ENCODE measurements at regions not wholly inside any gene's neighbourhood (a gene's known extent, or its start where the extent isn't known, plus 50 kb on each side); places are given as distances from the start of the nearest gene placed in this dataset.
A peak's percentile ranks its signal among the peaks of the same experiment; 100 is the strongest.
"Not testable (repeated sequence)": the region's sequence is repeated elsewhere in the genome, so short reads cannot be mapped to it uniquely, and the experiment has no call there.

DNA sequence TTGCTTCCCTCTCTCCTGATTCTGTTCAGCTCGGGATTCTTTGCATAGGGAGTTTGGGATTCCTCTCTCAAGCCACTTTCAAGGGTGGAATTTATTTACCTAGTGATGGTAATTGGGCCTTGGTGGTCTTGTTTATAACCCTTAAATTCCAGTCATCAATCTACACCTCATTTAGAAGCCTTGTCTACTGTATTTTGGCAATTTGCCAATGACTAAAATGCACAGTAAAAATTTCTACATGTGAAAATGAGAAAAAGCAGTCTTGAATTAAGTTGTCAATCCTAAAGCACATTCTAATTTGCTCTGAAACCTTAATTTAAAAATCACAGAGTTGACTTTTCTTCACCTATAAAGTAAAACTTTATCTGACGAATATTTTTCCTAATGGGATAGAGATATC lies 749.2 kb upstream of the CRIM1 start:
- no peak for DNase-seq (ENCODE audit: extremely low read depth, low read depth, low spot score)

DNA sequence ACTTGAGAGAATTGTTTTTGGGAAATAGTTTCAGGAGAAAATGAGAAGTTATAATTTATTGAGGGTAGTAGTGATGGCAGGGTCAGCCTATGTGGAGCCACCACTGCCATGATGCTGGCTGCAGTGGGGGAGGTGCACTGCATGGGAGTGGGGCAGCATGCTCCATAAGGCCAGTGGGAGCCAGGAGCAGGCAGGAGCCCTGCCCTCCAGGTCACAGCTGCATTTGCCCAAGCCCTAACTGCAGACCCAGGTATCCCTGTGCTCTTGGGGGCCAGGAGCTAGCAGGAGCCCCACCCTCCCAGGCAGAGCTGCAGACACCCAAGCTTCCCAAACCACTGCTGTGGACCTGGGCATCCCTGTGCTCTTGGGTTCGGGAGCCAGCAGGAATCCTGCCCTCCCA lies 757.3 kb upstream of the CRIM1 start:
- DNase-seq (ENCODE audit: extremely low read depth, low read depth, low spot score): no peak

DNA sequence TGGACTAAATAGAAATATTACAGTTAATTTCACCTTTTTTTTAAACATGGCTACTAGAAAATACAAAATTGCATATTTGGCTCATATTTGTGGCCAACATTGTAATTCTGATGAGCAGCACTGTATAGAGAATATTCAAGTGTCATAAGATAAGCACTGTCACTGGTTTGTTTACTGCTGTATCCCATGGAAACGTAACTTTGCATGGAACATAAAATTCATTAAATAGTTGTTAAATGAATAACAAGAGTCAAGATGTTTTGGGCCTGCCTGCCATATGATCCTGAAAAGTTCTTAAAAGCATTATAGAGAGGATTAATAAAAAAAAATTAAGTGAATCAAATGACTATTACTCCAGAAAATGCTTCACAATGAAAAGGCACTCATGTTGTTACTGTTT lies 763.7 kb upstream of the CRIM1 start:
- no peak for DNase-seq (ENCODE audit: extremely low read depth, low read depth, low spot score)

DNA sequence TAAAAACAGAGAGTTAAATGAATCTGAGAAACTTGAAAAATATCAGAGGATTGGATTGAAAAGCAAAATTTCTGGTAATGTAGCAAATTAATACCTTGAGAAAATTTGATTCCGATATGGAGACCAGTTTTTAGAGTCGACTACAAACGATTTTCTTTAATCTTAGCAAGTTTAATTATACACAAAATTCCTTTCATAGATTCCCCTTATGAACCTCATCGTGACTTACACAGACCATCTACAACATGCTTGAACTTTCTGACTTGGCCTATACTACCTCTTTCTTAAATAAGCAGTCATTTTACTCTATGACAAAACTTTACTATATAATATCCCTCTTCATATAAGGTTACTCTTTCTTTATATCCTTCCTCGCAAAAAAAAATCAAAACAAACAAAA lies 769.6 kb upstream of the CRIM1 start:
- DNase-seq (ENCODE audit: extremely low read depth, low read depth, low spot score): no peak

DNA sequence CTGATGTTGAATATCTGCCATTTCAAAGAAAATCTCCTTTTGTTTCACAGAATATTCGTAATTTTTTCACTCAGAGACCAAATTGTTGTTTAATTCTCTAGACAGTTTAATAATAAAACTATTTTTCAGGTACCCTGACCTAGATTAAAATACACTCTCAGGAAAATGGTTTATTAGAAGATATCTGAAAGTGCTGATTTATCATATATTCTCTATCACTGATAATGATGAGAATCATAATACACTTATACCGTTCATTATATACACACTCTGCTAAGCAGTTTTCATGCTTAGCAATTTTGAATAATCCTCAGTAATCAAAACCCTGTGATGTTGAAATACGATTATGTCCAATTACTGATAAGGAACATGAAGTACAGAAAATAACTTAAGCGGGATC lies 772.9 kb upstream of the CRIM1 start:
- DNase-seq (ENCODE audit: extremely low read depth, low read depth, low spot score): no peak

DNA sequence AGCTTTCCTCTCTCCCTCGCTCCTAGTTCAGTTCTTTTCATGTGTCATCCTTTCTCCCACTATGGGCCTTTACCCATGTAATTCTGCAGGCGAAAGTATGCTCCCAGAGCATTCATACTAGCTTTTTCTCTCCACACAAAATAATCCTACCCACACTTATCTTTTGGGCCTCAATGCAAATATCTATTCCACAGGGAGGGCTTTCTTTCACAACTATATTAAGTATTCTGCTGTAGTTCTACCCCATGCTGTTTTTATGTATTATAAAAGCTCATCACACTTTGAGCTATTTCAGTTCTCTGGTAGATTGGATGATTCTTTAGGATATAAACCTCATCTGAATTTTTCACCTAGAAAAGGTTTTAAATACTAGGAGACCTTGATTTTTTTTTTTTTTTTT lies 774.6 kb upstream of the CRIM1 start:
- DNase-seq (ENCODE audit: extremely low read depth, low read depth, low spot score): no peak

DNA sequence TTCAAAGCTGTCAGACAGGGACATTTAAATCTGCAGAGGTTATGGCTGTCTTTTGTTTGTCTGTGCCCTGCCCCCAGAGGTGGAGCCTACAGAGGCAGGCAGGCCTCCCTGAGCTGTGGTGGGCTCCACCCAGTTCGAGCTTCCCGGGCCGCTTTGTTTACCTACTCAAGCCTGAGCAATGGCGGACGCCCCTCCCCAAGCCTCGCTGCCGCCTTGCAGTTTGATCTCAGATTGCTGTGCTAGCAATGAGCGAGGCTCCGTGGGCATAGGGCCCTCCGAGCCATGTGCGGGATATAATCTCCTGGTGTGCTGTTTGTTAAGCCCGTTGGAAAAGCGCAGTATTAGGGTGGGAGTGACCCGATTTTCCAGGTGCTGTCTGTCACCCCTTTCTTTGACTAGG lies 787.0 kb upstream of the CRIM1 start:
- not testable (repeated sequence) for DNase-seq (ENCODE audit: extremely low read depth, low read depth, low spot score)

DNA sequence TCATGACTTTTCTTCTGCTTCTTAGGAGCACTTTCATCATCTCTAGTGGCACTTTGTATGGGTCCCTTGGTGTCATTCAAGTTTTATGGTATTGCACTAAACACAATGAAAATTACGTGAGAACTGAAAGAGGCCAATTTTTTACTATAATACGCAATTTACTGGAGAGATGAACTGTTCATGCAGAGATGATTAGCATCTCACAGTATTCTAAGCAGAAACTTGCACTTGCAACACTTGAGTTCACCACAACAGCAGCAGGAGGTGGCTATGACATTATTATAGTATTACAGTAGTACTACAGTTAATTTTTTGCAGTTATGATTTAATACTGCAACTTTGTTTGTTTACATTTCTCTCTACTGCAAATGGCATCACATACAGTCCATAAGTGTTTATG lies 793.1 kb upstream of the CRIM1 start:
- DNase-seq (ENCODE audit: extremely low read depth, low read depth, low spot score): no peak

DNA sequence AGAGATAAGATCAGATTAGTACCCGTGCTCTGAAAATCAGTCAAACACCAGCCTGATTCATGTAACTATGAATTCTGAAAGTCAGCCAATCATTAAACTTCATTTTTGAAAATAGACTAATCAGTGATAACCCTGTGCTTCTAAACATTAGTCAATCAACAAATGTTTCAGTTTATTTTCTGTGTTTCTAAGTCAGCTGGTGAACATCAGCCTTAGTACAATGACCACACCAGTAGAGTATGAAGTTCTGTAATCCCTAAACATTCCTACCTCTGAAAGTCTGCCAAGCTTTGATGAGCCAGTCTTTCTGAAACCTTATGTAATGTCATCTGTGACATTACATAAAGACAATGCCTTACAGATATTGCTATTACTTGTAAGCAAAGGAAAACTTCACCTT lies 807.4 kb upstream of the CRIM1 start:
- no peak for DNase-seq (ENCODE audit: extremely low read depth, low read depth, low spot score)

DNA sequence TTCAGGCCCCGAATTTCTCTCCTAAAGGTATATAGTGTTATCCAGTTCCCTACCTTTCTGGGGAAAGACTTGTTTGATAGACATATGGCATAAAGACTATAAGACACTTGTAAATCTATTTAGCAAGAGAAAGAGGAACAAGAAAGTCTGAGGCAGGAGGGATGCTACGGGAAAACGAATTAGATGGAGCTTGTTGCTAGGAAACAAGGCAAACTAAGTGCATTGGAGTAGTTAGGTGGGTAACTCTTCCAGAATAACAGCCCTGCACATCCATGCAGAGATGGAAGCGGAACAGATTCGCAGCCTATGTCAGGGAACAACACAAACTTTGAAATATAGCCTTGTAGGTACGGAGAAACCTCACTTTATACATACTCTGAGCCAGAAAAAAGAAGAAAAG lies 810.3 kb upstream of the CRIM1 start:
- DNase-seq (ENCODE audit: extremely low read depth, low read depth, low spot score): no peak

DNA sequence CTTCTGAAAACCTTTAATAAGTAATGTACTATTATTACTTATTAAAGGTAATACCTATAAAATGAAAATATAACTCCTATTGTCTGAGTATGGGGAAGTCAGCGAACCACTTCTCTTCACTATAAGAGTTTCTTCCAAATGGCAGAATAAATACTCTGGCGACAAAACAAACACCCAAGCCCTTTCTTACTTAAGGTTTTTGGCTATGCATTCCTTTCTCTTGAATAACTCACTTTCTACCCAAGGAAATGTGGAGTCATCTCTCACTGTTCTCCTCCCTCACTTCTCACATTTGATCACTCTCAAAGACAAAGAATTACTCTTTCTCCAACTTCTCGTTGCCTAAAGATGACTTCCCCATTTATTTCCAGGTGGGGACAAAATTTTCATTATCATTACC lies 816.8 kb upstream of the CRIM1 start:
- no peak for DNase-seq (ENCODE audit: extremely low read depth, low read depth, low spot score)

DNA sequence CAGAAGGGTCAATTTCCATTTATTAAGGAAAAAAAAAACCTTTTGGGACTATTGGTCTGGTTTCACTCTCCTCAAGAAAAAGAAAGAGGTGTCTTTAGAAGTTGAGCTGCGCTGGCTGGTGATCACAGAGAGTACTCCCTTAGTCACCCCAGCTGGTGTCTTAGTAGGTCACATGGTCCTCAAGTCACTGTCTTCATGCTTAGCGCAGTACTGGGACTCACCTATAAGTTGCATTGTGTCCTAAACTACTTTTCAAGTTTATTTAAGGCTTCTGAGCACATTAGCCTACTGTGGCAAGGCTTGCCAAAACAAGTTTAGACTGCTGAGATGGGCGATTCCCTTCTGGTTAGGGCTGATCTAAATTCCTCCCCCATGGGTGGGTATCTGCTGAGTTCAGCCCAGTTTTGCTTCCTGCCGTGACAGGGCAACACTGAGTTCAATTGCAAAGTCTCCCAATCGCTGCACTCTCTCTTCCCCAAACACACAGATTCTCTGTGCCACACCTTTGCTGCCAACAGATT lies 824.9 kb upstream of the CRIM1 start:
- DNase-seq (ENCODE audit: extremely low read depth, low read depth, low spot score): no peak

DNA sequence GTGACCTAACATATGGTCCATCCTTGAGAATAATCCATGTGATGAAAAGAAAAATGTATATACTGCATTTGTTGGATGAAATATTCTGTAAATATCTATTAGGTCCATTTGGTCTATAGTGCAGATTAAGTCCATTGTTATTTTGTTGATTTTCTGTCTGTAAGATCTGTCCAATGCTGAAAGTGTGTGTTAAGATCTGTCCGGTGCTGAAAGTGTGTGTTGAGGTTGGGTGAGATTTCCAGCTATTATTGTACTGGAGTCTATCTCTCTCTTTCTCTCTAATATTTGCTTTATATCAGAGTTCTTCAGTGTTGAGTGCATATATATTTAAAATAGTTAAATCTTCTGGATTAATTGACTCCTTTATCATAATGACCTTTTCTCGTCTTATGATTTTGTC lies 828.8 kb upstream of the CRIM1 start:
- DNase-seq (ENCODE audit: extremely low read depth, low read depth, low spot score): no peak

DNA sequence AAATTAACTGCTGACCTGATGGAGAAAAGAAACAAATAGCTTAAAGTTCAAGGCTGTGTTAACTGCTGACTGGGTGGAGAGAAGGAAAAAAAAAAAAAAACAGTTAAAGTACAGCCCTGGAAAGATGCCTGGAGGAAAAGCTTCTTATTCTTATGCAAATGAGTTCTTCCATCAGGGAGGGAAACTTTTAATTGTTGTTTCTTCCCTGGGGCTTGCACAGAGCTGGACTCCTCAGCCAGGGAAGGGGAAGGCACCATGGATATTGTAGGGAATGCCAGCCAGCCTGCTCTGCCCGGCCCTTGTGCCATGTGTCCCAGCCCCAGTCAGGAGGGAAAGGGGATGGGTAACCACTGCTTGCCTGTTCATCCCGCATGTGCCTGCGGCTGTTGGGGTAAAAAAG lies 833.1 kb upstream of the CRIM1 start:
- no peak for DNase-seq (ENCODE audit: extremely low read depth, low read depth, low spot score)

DNA sequence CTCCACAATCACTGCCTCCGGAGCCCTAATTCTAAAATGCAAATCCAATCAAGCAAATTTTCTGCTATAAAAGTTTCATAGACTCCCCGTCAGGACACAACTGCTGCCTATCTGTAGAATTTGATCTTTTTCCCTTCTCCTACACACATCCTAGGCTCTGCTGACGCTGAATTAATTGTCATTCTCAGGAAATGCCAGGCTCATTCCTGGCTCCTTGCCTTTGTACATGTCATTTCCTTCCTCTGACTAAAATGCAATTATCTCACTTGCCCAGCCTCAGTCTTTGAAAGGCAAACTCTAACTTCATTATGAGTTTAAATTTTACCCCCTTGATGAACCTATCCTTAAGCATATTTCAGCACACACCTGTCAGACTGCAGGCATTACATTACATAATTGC lies 844.9 kb upstream of the CRIM1 start:
- DNase-seq (ENCODE audit: extremely low read depth, low read depth, low spot score): peak; percentile 90

DNA sequence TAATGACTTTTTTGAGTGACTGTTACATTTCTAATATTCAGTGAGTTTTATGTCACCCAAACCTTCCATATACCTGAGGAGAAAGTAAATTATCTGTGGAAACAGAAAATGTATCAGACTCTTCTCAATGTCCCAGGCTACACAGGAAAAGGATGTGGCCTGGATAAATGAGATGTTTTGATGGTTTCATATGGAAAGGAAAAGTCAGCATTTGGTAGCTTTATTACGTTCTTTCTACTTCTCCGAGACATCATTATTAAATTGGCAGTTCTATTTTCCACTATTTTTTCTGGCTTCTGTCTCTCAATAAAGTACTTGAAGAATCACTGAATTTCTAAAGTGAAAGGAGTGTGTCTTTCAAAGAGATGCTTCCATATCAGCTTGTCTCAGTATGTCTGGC lies 847.0 kb upstream of the CRIM1 start:
- DNase-seq (ENCODE audit: extremely low read depth, low read depth, low spot score): no peak

DNA sequence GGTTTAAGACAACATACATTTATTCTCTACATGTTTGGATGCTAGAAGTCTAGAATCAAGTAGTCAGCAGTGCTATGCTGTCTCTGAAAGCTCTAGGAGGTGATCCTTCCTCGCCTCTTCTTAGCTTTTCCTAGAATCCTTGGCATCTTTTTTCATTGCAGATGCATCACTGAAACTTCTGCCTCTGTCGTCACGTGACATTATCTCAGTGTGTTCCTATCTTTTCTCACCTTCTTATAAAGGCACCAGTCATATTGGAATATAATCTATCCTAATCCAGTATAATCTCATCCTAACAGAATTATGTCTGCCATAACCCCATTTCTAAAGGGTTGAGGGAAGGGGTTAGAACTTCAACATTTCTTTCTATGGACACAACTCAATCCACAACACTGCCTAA lies 851.2 kb upstream of the CRIM1 start:
- DNase-seq (ENCODE audit: extremely low read depth, low read depth, low spot score): no peak

DNA sequence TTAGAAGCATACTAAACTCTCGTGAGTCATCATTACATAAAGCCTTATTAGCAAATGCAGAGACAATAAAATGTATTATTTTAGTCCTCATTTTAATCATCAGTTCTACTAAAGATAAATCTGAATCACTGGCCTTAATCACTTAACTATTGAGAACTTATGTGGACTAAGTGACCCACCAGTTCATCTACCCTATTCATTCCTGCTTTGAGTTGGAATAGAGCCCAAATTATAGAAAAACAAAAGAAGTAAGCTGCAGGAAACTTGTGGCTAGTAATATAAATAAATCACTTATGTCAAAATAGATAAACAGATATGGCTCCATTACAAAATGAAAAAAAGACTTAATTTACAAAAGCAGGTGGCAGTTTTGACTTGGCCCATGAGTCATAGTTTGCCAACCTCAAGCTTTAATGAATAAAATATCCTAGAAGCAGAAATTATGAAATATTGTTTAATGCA lies 851.8 kb upstream of the CRIM1 start:
- peak; percentile 71 for DNase-seq (ENCODE audit: extremely low read depth, low read depth, low spot score)

DNA sequence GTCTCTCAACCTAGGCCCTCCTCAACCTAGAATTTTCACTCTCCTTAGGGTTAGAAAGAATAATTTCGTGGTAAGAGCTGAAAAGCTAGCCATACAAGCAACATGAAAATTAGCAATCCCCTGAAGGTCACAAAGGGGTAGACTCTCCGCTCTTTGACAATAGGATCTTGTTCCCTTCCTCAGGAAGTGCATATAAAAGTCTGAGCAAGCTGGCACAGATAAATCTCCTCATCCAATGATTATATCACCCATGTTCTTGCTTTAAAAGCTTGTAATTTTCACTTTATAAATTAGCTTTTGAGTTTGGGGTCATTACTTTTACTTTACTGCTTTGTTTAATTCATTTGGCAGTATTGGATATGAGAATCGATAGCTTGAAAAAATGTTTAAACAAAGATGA lies 852.3 kb upstream of the CRIM1 start:
- DNase-seq (ENCODE audit: extremely low read depth, low read depth, low spot score): peak; percentile 44

DNA sequence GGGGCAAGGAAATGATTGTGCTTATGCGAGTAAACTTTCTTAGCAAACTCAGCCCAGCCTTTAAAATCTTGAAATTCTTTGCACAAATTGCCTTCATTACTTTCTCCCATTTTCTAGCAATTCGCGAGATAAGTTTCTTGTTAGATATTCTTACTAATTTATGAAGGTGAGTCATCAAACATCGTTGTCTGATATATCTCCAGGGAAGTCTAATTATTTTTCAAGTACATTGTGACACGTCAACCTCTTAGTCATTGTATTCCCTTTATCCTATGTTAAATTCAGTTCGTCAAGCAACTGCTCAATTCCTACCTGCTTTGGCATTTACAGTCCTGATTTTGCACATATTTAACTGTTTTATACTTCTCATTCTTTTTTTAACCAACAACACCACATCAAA lies 854.5 kb upstream of the CRIM1 start:
- DNase-seq (ENCODE audit: extremely low read depth, low read depth, low spot score): no peak

DNA sequence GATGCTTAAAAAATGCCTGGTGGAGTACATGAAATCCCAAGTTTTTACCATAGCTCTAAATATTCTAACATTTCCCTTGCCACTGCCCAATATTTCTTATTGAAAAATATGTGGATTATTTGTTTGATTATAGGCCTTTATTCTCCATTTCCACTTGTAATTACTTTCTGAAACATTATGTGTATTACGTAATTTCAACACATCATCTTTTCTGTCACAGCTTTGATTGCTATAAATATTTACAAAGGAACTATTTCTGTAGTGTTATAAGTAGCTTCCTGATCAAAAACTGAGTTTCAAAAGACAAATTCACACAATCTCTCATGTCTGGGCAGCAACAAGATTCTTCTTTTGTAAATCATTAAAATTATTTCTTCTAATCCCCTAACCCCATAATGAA lies 859.6 kb upstream of the CRIM1 start:
- no peak for DNase-seq (ENCODE audit: extremely low read depth, low read depth, low spot score)

DNA sequence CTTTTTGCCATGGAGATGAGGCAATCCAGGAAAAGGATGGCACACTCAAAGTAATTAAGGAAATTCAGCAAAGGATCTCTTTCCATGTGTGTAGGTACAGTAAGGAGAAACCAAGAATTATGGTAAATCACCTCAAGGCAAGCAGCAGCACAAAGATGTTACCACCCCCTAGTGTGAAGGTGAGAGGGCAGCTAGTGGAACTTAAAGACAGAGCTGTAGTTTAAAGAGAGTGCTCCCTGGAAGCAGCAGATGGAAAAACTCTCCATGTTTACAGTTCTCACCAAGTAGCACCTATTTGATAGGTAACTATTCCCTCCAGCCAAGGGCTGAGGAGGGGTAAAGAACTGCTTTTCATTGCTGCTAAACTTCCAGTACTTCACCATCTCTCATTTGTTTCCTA lies 860.4 kb upstream of the CRIM1 start:
- no peak for DNase-seq (ENCODE audit: extremely low read depth, low read depth, low spot score)

DNA sequence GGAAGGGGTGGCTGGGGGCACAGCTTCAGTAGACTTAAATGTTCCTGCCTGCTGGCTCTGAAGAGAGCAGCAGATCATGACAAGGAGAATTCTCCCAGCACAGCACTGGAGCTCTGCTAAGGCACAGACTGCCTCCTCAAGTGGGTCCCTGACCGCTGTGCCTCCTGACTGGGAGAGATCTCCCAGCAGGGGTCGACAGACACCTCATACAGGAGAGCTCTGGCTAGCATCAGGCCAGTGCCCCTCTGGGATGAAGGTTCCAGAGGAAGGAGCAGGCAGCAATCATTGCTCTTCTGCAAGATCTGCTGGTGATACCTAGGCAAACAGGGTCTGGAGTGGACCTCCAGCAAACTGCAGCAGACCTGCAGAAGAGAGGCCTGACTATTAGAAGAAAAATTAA lies 877.5 kb upstream of the CRIM1 start:
- not testable (repeated sequence) for DNase-seq (ENCODE audit: extremely low read depth, low read depth, low spot score)

DNA sequence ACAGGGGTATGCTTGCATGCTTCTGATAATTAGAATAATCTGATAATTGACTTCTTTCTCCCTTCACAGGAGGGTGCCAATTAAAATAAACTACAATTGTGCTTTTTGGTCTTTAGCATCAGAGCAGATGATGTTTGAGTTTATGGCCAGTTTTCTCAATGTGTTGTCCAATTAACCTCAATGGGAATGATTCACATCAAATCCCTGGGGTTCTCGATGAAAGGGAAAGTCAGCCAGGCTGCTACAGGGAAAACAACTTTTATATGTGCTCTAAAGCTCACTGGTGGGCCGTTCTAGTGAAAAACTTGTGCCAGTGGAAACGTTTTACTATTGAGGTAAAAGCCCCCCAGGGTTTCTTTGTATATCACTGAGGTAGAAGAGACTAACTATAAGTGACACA lies 887.3 kb upstream of the CRIM1 start:
- no peak for DNase-seq (ENCODE audit: extremely low read depth, low read depth, low spot score)

All from glomerular endothelial cell (primary cell).